SK-N-SH (cell line): ENCODE measurements at regions not wholly inside any gene's neighbourhood (a gene's known extent, or its start where the extent isn't known, plus 50 kb on each side); places are given as distances from the start of the nearest gene placed in this dataset.
"Not testable (repeated sequence)": the region's sequence is repeated elsewhere in the genome, so short reads cannot be mapped to it uniquely, and the experiment has no call there.

Source experiments
- CTCF ChIA-PET: fragments of 300-600, 350-600 bp; formaldehyde crosslinking; extraction: SDS; loops from one replicate; lab custom pipeline; 2021; lab: Yijun Ruan, JAX
- POLR2A ChIA-PET: fragments of 350-600 bp; sonication (Branson Sonifier 250); formaldehyde crosslinking; extraction: SDS; loops from one replicate; lab custom pipeline; 2020; ENCODE audit warnings: antibody characterized with exemption, inconsistent platforms; lab: Yijun Ruan, JAX
- DNase-seq: peaks from one replicate; pipeline ENCODE4 v3.0.0; 2012
- H2AFZ ChIP-seq: fragments of 200-600 bp; sonication (generic); 2 replicates; pipeline ENCODE4 v1.8.1; 2016; ENCODE audit warnings: antibody characterized with exemption, mild to moderate bottlenecking, low read depth
- H3F3A ChIP-seq: fragments of 200-600 bp; sonication (generic); replicated peaks from 2 replicates; pipeline ENCODE3; 2016; ENCODE audit warnings: antibody characterized with exemption, mild to moderate bottlenecking; ENCODE audit not compliant: insufficient read depth
- H3K27ac ChIP-seq, 2 experiments: fragments of 200-500 bp in 1 of 2; fragments of 200-600 bp in 1 of 2; sonication (Bioruptor generic) in 1 of 2; sonication (generic), shearing (Covaris generic) in 1 of 2; 2 replicates each; pipeline versions ENCODE4 v1.5.1 to v1.6.1; 2014 to 2016; ENCODE audit warnings: low read depth in 2 of 2, inconsistent platforms in 1 of 2, low read length in 1 of 2, mild to moderate bottlenecking in 1 of 2, mixed read lengths in 1 of 2
- H3K27me3 ChIP-seq: fragments of 200-600 bp; sonication (generic), shearing (Covaris generic); 2 replicates; pipeline ENCODE4 v1.6.1; 2016; ENCODE audit warnings: mixed run types; ENCODE audit not compliant: insufficient read depth
- H3K36me3 ChIP-seq, 2 experiments: fragments of 200-500 bp in 1 of 2; fragments of 200-600 bp in 1 of 2; sonication (Bioruptor generic) in 1 of 2; sonication (generic) in 1 of 2; replicated peaks in 1 of 2; 2 replicates each; pipeline versions ENCODE3 to v1.5.1; 2014 to 2016; ENCODE audit warnings: low read length in 1 of 2, mild to moderate bottlenecking in 1 of 2; ENCODE audit not compliant: insufficient read depth in 2 of 2, control insufficient read depth in 1 of 2
- H3K4me1 ChIP-seq, 2 experiments: fragments of 200-500 bp in 1 of 2; fragments of 200-600 bp in 1 of 2; sonication (Bioruptor generic) in 1 of 2; sonication (generic), shearing (Covaris generic) in 1 of 2; 2 replicates each; pipeline versions ENCODE4 v1.5.1 to v1.6.1; 2014 to 2016; ENCODE audit warnings: low read depth in 1 of 2, low read length in 1 of 2, mixed run types in 1 of 2; ENCODE audit not compliant: insufficient read depth in 2 of 2, control insufficient read depth in 1 of 2
- H3K4me2 ChIP-seq: fragments of 200-600 bp; sonication (generic), shearing (Covaris generic); 2 replicates; pipeline ENCODE4 v1.6.1; 2017; ENCODE audit warnings: mixed run types
- H3K4me3 ChIP-seq, 2 experiments: fragments of 200-500 bp in 1 of 2; fragments of 200-600 bp in 1 of 2; sonication (Bioruptor generic) in 1 of 2; sonication (generic), shearing (Covaris generic) in 1 of 2; 2 replicates each; pipeline versions ENCODE4 v1.5.1 to v1.8.1; 2014 to 2016; ENCODE audit warnings: low read depth in 2 of 2, inconsistent platforms in 1 of 2, low read length in 1 of 2, mild to moderate bottlenecking in 1 of 2, mixed read lengths in 1 of 2, moderate library complexity in 1 of 2
- H3K79me2 ChIP-seq: fragments of 200-600 bp; sonication (generic); 2 replicates; pipeline ENCODE4 v1.8.1; 2017; ENCODE audit warnings: mild to moderate bottlenecking; ENCODE audit not compliant: insufficient read depth
- H3K9ac ChIP-seq: fragments of 200-600 bp; sonication (generic); 2 replicates; pipeline ENCODE4 v1.6.1; 2017; ENCODE audit warnings: mixed run types
- H3K9me2 ChIP-seq: fragments of 200-600 bp; sonication (generic); 2 replicates; pipeline ENCODE4 v1.6.1; 2017; ENCODE audit warnings: mixed run types
- H3K9me3 ChIP-seq: fragments of 200-600 bp; sonication (generic); 2 replicates; pipeline ENCODE4 v1.6.1; 2017; ENCODE audit warnings: mixed run types, mild to moderate bottlenecking, moderate library complexity
- H4K20me1 ChIP-seq: fragments of 200-600 bp; sonication (generic); 2 replicates; pipeline ENCODE4 v1.6.1; 2017; ENCODE audit warnings: mild to moderate bottlenecking, mixed run types; ENCODE audit not compliant: insufficient read depth
- CTCF ChIP-seq: fragments of 200-600 bp; sonication (generic); IDR thresholded peaks from 2 replicates; pipeline ENCODE4 v1.6.1; 2017; ENCODE audit warnings: antibody characterized with exemption, mild to moderate bottlenecking, moderate library complexity
- EP300 ChIP-seq, 2 experiments: IDR thresholded peaks; 2 replicates each; pipeline versions ENCODE4 v1.4.0 to v1.6.1; 2012; ENCODE audit warnings: borderline replicate concordance in 1 of 2, low read depth in 1 of 2, low read length in 1 of 2
- EZH2phosphoT487 ChIP-seq: fragments of 200-600 bp; sonication (generic); IDR thresholded peaks from 2 replicates; pipeline ENCODE4 v1.6.1; 2017; ENCODE audit warnings: low read depth, mixed run types, mild to moderate bottlenecking, antibody characterized with exemption, moderate library complexity, borderline replicate concordance
- FOSL2 ChIP-seq: IDR thresholded peaks from 2 replicates; pipeline ENCODE4 v1.4.0; 2012; ENCODE audit warnings: low read depth, mild to moderate bottlenecking, moderate library complexity, borderline replicate concordance
- FOXM1 ChIP-seq: IDR thresholded peaks from 2 replicates; pipeline ENCODE4 v1.4.0; 2012; ENCODE audit warnings: low read depth, mild to moderate bottlenecking
- GABPA ChIP-seq: IDR thresholded peaks from 2 replicates; pipeline ENCODE4 v1.4.0; 2012; ENCODE audit warnings: low read depth, mild to moderate bottlenecking
- GATA2 ChIP-seq: sonication (generic); formaldehyde crosslinking; IDR thresholded peaks from 2 replicates; pipeline ENCODE4 v1.5.0; 2020; ENCODE audit warnings: mild to moderate bottlenecking, missing genetic modification reagents
- MEF2A ChIP-seq: IDR thresholded peaks from 2 replicates; pipeline ENCODE4 v1.4.0; 2012; ENCODE audit warnings: low read depth, borderline replicate concordance
- MXI1 ChIP-seq: IDR thresholded peaks from 2 replicates; pipeline ENCODE4 v1.6.1; 2012; ENCODE audit warnings: mild to moderate bottlenecking, low read depth, low read length, improper control_type of control experiment
- NRF1 ChIP-seq: IDR thresholded peaks from 2 replicates; pipeline ENCODE4 v1.6.1; 2012; ENCODE audit warnings: low read depth, mild to moderate bottlenecking, low read length
- SIN3A ChIP-seq: IDR thresholded peaks from 2 replicates; pipeline ENCODE4 v1.6.1; 2012; ENCODE audit warnings: low read depth, mild to moderate bottlenecking, low read length, moderate library complexity, borderline replicate concordance
- SMC3 ChIP-seq: IDR thresholded peaks from 2 replicates; pipeline ENCODE4 v1.6.1; 2012; ENCODE audit warnings: low read depth, low read length, improper control_type of control experiment
- TAF1 ChIP-seq: IDR thresholded peaks from 2 replicates; pipeline ENCODE4 v1.6.1; 2012; ENCODE audit warnings: low read depth, mild to moderate bottlenecking, low read length, moderate library complexity, borderline replicate concordance
- WGBS: methylation state at CpG from one replicate; pipeline ENCODE4 v1.1.6; 2017; ENCODE audit warnings: low lambda C conversion rate; 5-methylcytosine and 5-hydroxymethylcytosine counted together

GRCh38 chr4:152054731-152055130 lies 293.9 kb upstream of the GATB start (continued):
- TF ChIP-seq CTCF (no peak), GABPA (no peak), MXI1 (no peak), EZH2phosphoT487 (no peak), SIN3A (no peak), NRF1 (no peak), FOSL2 (no peak)
- TF ChIP-seq, all 33 proteins: peak for 5

GRCh38 chr4:152052451-152053057 lies 291.7 kb upstream of the GATB start:
- Histone ChIP-seq H3F3A (no peaks in the 10 kb centered on the region), H3K27ac (no peak overlapping the region), H2AFZ (no peak overlapping the region), H3K4me1 (peaks cover 0 to 2% of the 10 kb centered on the region in 2 experiments; a peak in 2 of 4 replicates), H3K27me3 (no peaks in the 10 kb centered on the region), H3K36me3 (no peaks in the 10 kb centered on the region), H3K79me2 (no peaks in the 10 kb centered on the region), H4K20me1 (no peaks in the 10 kb centered on the region), H3K4me2 (no peak overlapping the region), H3K9me3 (no peaks in the 10 kb centered on the region), H3K9me2 (no peaks in the 10 kb centered on the region), H3K4me3 (no peak overlapping the region), H3K9ac (no peak overlapping the region)
- CTCF ChIA-PET, result no interaction called here
- TF ChIP-seq FOSL2 (no peak), GATA2 (CRISPR knock-in tag) (no peak), EP300 (IDR thresholded peaks at IDR 0.05; ENCODE audit: borderline replicate concordance in 1 of 2, low read depth in 1 of 2, low read length in 1 of 2) (no peak), FOXM1 (no peak), SMC3 (no peak), TAF1 (no peak), CTCF (no peak), MEF2A (no peak)
- no peak for DNase-seq
- POLR2A ChIA-PET, result no interaction called here
- WGBS, result 44% methylated on average over 4 of the region's 4 CpGs

GRCh38 chr4:152051332-152051731 lies 290.5 kb upstream of the GATB start:
- CTCF ChIA-PET, result not testable (repeated sequence)

More at GRCh38 chr4:152051332-152051731, 290.5 kb upstream of the GATB start:
- not testable (repeated sequence) for H3K36me3 ChIP-seq, H3K4me3 ChIP-seq, DNase-seq, H3K27me3 ChIP-seq, H3K4me1 ChIP-seq, H3K9me3 ChIP-seq, H3K27ac ChIP-seq, H4K20me1 ChIP-seq, H3F3A ChIP-seq, H3K9ac ChIP-seq, H2AFZ ChIP-seq, H3K4me2 ChIP-seq, H3K79me2 ChIP-seq, H3K9me2 ChIP-seq
- whole genome bisulfite sequencing, result 76% methylated on average over 14 of the region's 15 CpGs
- POLR2A ChIA-PET, result interaction anchor here (0.6 kb wide), 1 partner anchor 503 kb away, joined by 5 read pairs; no protein-coding TSS in a partner anchor
